NCI-H69 (cell line): ENCODE measurements at regions not wholly inside any gene's neighbourhood (a gene's known extent, or its start where the extent isn't known, plus 50 kb on each side); places are given as distances from the start of the nearest gene placed in this dataset.
"Not testable (repeated sequence)": the region's sequence is repeated elsewhere in the genome, so short reads cannot be mapped to it uniquely, and the experiment has no call there.

ENCODE experiments used
- DNase-seq: peaks from one replicate; lab custom pipeline; 2025; lab: John Stamatoyannopoulos, UW

GRCh38 chr2:173719471-173719870 is 245.7 kb downstream of the SP3 start:
- DNase-seq: no peak

- DNase-seq: no peak
Measured at GRCh38 chr2:173720306-173720705, 244.9 kb downstream of the SP3 start.

- no peak for DNase-seq
Measured at GRCh38 chr2:173734797-173735196, 230.4 kb downstream of the SP3 start.

GRCh38 chr2:173737954-173738575 is 227.1 kb downstream of the SP3 start:
- DNase-seq: not testable (repeated sequence)

GRCh38 chr2:173739006-173739405 is 226.2 kb downstream of the SP3 start:
- no peak for DNase-seq

GRCh38 chr2:173740639-173741038 is 224.5 kb downstream of the SP3 start:
- DNase-seq: no peak

- peak; percentile 40 for DNase-seq
Measured at GRCh38 chr2:173741759-173742158, 223.4 kb downstream of the SP3 start.

- DNase-seq: no peak
Measured at GRCh38 chr2:173747035-173747434, 218.1 kb downstream of the SP3 start.

- DNase-seq: no peak
Measured at GRCh38 chr2:173749315-173749714, 215.9 kb downstream of the SP3 start.

- DNase-seq: peak; percentile 54
Measured at GRCh38 chr2:173750353-173750801, 214.8 kb downstream of the SP3 start.

GRCh38 chr2:173750831-173751230 is 214.3 kb downstream of the SP3 start:
- DNase-seq: no peak

GRCh38 chr2:173751245-173751975 is 213.8 kb downstream of the SP3 start:
- DNase-seq: no peak

- DNase-seq: no peak
Measured at GRCh38 chr2:173752152-173752551, 213.0 kb downstream of the SP3 start.

- no peak for DNase-seq
Measured at GRCh38 chr2:173753441-173753840, 211.7 kb downstream of the SP3 start.

GRCh38 chr2:173754165-173754564 is 211.0 kb downstream of the SP3 start:
- no peak for DNase-seq

GRCh38 chr2:173754837-173755236 is 210.3 kb downstream of the SP3 start:
- DNase-seq: no peak

- DNase-seq: no peak
Measured at GRCh38 chr2:173755798-173756197, 209.4 kb downstream of the SP3 start.

GRCh38 chr2:173759959-173760358 is 205.2 kb downstream of the SP3 start:
- DNase-seq: no peak

GRCh38 chr2:173760553-173760952 is 204.6 kb downstream of the SP3 start:
- no peak for DNase-seq

- no peak for DNase-seq
Measured at GRCh38 chr2:173761603-173762119, 203.5 kb downstream of the SP3 start.

GRCh38 chr2:173762221-173762620 is 203.0 kb downstream of the SP3 start:
- DNase-seq: no peak

- no peak for DNase-seq
Measured at GRCh38 chr2:173762864-173763263, 202.3 kb downstream of the SP3 start.

GRCh38 chr2:173763641-173764040 is 201.5 kb downstream of the SP3 start:
- DNase-seq: no peak
